CD14-positive monocyte (primary cell): ENCODE measurements at regions not wholly inside any gene's neighbourhood (a gene's known extent, or its start where the extent isn't known, plus 50 kb on each side); places are given as distances from the start of the nearest gene placed in this dataset.

Source experiments
- DNase-seq, 3 donors: peaks; one replicate each; pipeline ENCODE4 v3.0.0-alpha.2; 2011 to 2022
- H2AFZ ChIP-seq: 2 replicates; pipeline ENCODE4 v1.6.0; 2012; ENCODE audit warnings: mild to moderate bottlenecking, low read depth, low read length, inconsistent platforms; ENCODE audit not compliant: insufficient read depth, poor library complexity, severe bottlenecking
- H3K27ac ChIP-seq, 2 donors: 1 replicate in 1 of 2; 2 replicates in 1 of 2; pipeline ENCODE4 v1.5.1; 2012 to 2013; ENCODE audit warnings: low read length in 2 of 2, control low read depth in 1 of 2, inconsistent platforms in 1 of 2, low read depth in 1 of 2, mild to moderate bottlenecking in 1 of 2
- H3K27me3 ChIP-seq, 2 donors: one replicate each; pipeline versions ENCODE4 v1.6.0 to v1.6.1; 2011 to 2013; ENCODE audit warnings: low read length in 2 of 2; ENCODE audit not compliant: control insufficient read depth in 2 of 2, insufficient read depth in 2 of 2
- H3K36me3 ChIP-seq, 2 donors: replicated peaks in 1 of 2; 1 replicate in 1 of 2; 2 replicates in 1 of 2; pipeline versions ENCODE4 v1.5.1 to v1.6.1; 2012 to 2013; ENCODE audit warnings: low read length in 2 of 2, control low read depth in 1 of 2, inconsistent platforms in 1 of 2, mild to moderate bottlenecking in 1 of 2; ENCODE audit not compliant: insufficient read depth in 2 of 2, control insufficient read depth in 1 of 2
- H3K4me1 ChIP-seq, 2 donors: 1 replicate in 1 of 2; 2 replicates in 1 of 2; pipeline versions ENCODE4 v1.5.1 to v1.6.1; 2012 to 2013; ENCODE audit warnings: low read length in 2 of 2, control low read depth in 1 of 2, inconsistent platforms in 1 of 2, mild to moderate bottlenecking in 1 of 2, moderate library complexity in 1 of 2; ENCODE audit not compliant: insufficient read depth in 2 of 2, control insufficient read depth in 1 of 2
- H3K4me2 ChIP-seq: replicated peaks from 2 replicates; pipeline ENCODE3; 2012; ENCODE audit warnings: low read length, moderate library complexity, mild to moderate bottlenecking; ENCODE audit not compliant: poor library complexity, severe bottlenecking; ENCODE audit errors: extremely low read depth
- H3K4me3 ChIP-seq, 3 experiments: fragments of 200-600 bp in 1 of 3; sonication (generic) in 1 of 3; replicated peaks in 1 of 3; 1 replicate in 2 of 3; 2 replicates in 1 of 3; pipeline ENCODE4 v1.5.1; 2011 to 2013; ENCODE audit warnings: low read length in 3 of 3, mild to moderate bottlenecking in 3 of 3, control low read depth in 2 of 3, low read depth in 2 of 3, inconsistent platforms in 1 of 3, moderate library complexity in 1 of 3
- H3K79me2 ChIP-seq: 2 replicates; pipeline ENCODE4 v1.6.0; 2012; ENCODE audit warnings: mild to moderate bottlenecking, control low read depth, inconsistent platforms, low read length, moderate library complexity; ENCODE audit not compliant: insufficient read depth
- H3K9ac ChIP-seq: 2 replicates; pipeline ENCODE4 v1.6.0; 2017; ENCODE audit warnings: low read length, mild to moderate bottlenecking; ENCODE audit not compliant: insufficient read depth, poor library complexity, severe bottlenecking
- H3K9me3 ChIP-seq, 2 donors: replicated peaks in 1 of 2; 1 replicate in 1 of 2; 2 replicates in 1 of 2; pipeline versions ENCODE4 v1.5.1 to v1.6.1; 2012 to 2013; ENCODE audit warnings: low read length in 2 of 2, control low read depth in 1 of 2; ENCODE audit not compliant: control insufficient read depth in 1 of 2, insufficient read depth in 1 of 2
- H4K20me1 ChIP-seq: 2 replicates; pipeline ENCODE4 v1.6.0; 2012; ENCODE audit warnings: mild to moderate bottlenecking, low read length, control low read depth, moderate library complexity; ENCODE audit not compliant: insufficient read depth
- H3K27ac Mint-ChIP-seq, 7 donors: one replicate each; pipeline ENCODE4 v1.8.0; 2020; ENCODE audit warnings: mild to moderate bottlenecking in 7 of 7, mixed read lengths in 7 of 7, moderate library complexity in 6 of 7, inconsistent platforms in 2 of 7
- H3K27me3 Mint-ChIP-seq, 3 donors: one replicate each; pipeline ENCODE4 v1.8.0; 2021 to 2022; ENCODE audit warnings: low read depth in 3 of 3, mild to moderate bottlenecking in 3 of 3, mixed read lengths in 3 of 3, moderate library complexity in 3 of 3, inconsistent platforms in 1 of 3
- H3K36me3 Mint-ChIP-seq, 2 donors: one replicate each; pipeline ENCODE4 v1.8.0; 2020; ENCODE audit warnings: mixed read lengths in 2 of 2, inconsistent platforms in 1 of 2, mild to moderate bottlenecking in 1 of 2
- H3K4me1 Mint-ChIP-seq: one replicate; pipeline ENCODE4 v1.8.0; 2020; ENCODE audit warnings: mild to moderate bottlenecking, mixed read lengths
- H3K4me3 Mint-ChIP-seq, 2 donors: one replicate each; pipeline ENCODE4 v1.8.0; 2020; ENCODE audit warnings: mild to moderate bottlenecking in 2 of 2, mixed read lengths in 2 of 2, moderate library complexity in 1 of 2
- H3K9me3 Mint-ChIP-seq, 7 donors: one replicate each; pipeline ENCODE4 v1.8.0; 2020 to 2022; ENCODE audit warnings: mixed read lengths in 7 of 7, mild to moderate bottlenecking in 6 of 7, moderate library complexity in 6 of 7, inconsistent platforms in 2 of 7
- WGBS: methylation state at CpG from one replicate; pipeline ENCODE4 v1.1.5; 2013; ENCODE audit warnings: missing lambda C conversion rate; ENCODE audit not compliant: insufficient coverage; 5-methylcytosine and 5-hydroxymethylcytosine counted together
- intact Hi-C, 2 donors: fragments of 100-400 bp; cut with micrococcal nuclease; formaldehyde crosslinking; loops; one replicate each; pipeline versions ENCODE4 v1.15.0 to v1.15.1; 2023
- TF ChIP-seq, protein P1 (sequence below): fragments of 200-600 bp; IDR thresholded peaks from one replicate; pipeline ENCODE4 v1.8.0; 2022; ENCODE audit warnings: antibody characterized with exemption, mild to moderate bottlenecking

DNA sequence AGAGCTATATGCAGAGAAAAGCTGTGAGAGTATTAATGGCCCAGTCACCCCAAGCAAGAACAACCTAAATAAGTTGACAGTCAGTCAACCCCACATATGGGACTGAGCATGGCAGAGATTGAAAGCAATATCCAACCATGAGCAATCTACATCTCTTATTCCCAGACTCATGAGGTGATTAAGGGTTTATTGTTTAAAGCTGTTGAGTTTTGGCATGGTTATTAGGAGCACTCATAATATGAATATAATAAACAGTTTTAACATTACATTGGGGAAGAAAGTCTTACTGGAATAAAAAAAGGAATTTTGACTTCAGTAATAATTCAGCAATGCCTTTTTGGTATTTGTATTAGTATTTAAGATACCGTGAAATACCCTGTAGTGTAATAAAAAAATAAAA is 1627.4 kb downstream of the STIM2 start:
- H3K9me3 ChIP-seq = no peaks in the 10 kb centered on the region
- TF ChIP-seq, protein P1, sequence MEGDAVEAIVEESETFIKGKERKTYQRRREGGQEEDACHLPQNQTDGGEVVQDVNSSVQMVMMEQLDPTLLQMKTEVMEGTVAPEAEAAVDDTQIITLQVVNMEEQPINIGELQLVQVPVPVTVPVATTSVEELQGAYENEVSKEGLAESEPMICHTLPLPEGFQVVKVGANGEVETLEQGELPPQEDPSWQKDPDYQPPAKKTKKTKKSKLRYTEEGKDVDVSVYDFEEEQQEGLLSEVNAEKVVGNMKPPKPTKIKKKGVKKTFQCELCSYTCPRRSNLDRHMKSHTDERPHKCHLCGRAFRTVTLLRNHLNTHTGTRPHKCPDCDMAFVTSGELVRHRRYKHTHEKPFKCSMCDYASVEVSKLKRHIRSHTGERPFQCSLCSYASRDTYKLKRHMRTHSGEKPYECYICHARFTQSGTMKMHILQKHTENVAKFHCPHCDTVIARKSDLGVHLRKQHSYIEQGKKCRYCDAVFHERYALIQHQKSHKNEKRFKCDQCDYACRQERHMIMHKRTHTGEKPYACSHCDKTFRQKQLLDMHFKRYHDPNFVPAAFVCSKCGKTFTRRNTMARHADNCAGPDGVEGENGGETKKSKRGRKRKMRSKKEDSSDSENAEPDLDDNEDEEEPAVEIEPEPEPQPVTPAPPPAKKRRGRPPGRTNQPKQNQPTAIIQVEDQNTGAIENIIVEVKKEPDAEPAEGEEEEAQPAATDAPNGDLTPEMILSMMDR = no peak
- no peaks in the 10 kb centered on the region for H4K20me1 ChIP-seq
- H3K36me3 Mint-ChIP-seq = no peaks in the 10 kb centered on the region
- no peak overlapping the region for H3K4me3 ChIP-seq
- H3K27me3 Mint-ChIP-seq = no peaks in the 10 kb centered on the region
- H3K27me3 ChIP-seq = no peaks in the 10 kb centered on the region
- H3K9ac ChIP-seq = no peak overlapping the region
- H3K4me3 Mint-ChIP-seq = no peak overlapping the region
- no peak for DNase-seq
- H2AFZ ChIP-seq = no peak overlapping the region
- H3K27ac Mint-ChIP-seq = no peak overlapping the region
- H3K4me2 ChIP-seq = no peak overlapping the region
- H3K4me1 ChIP-seq = no peaks in the 10 kb centered on the region
- intact Hi-C loops = no loop called here
- H3K9me3 Mint-ChIP-seq = peaks cover 0 to 2% (median 0%) of the 10 kb centered on the region in 7 donors
- no CpG with 5 or more reads among the region's 1 CpG for WGBS
- H3K36me3 ChIP-seq = no peaks in the 10 kb centered on the region
- H3K4me1 Mint-ChIP-seq = no peaks in the 10 kb centered on the region
- H3K27ac ChIP-seq = no peak overlapping the region
- no peaks in the 10 kb centered on the region for H3K79me2 ChIP-seq

DNA sequence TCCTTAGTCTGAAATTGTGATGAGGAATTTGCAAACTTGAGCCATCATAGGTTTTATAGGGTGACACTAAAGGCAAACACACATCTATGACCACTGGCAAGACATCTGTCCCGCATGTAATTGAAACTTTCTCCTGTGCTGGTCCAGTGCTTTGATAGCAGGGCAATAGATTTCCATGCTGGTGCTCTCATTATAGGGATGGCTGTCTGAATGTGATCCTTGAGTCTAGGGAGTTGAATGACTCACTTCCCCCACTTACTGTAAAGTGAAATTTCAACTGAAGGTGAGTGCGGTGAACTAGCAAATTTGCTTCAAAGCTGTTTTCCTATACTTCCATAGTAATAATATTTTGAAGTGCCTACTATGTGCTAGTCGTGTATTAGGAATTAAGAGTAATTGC is 1630.0 kb downstream of the STIM2 start:
- no peak overlapping the region for H3K4me3 Mint-ChIP-seq

More for the DNA sequence above, 1630.0 kb downstream of the STIM2 start:
- H3K36me3 ChIP-seq = no peaks in the 10 kb centered on the region
- no CpG with 5 or more reads among the region's 3 CpGs for WGBS
- H3K27ac Mint-ChIP-seq = no peak overlapping the region
- no peak overlapping the region for H3K4me2 ChIP-seq
- intact Hi-C loops = no loop called here
- no peaks in the 10 kb centered on the region for H3K79me2 ChIP-seq
- H3K36me3 Mint-ChIP-seq = no peaks in the 10 kb centered on the region
- H3K4me3 ChIP-seq = no peak overlapping the region
- no peak overlapping the region for H3K9ac ChIP-seq
- H3K27ac ChIP-seq = no peak overlapping the region
- H3K9me3 Mint-ChIP-seq = peaks cover 0 to 5% (median 0%) of the 10 kb centered on the region in 7 donors
- H3K9me3 ChIP-seq = no peaks in the 10 kb centered on the region
- H3K27me3 Mint-ChIP-seq = no peaks in the 10 kb centered on the region
- H3K27me3 ChIP-seq = no peaks in the 10 kb centered on the region
- H3K4me1 ChIP-seq = no peaks in the 10 kb centered on the region
- no peaks in the 10 kb centered on the region for H4K20me1 ChIP-seq
- H3K4me1 Mint-ChIP-seq = no peaks in the 10 kb centered on the region
- no peak overlapping the region for H2AFZ ChIP-seq
- no peak for DNase-seq
- TF ChIP-seq, protein P1 = no peak
